ENCODE measurements at regions not wholly inside any gene's neighbourhood (a gene's known extent, or its start where the extent isn't known, plus 50 kb on each side); places are given as distances from the start of the nearest gene placed in this dataset.

DNA sequence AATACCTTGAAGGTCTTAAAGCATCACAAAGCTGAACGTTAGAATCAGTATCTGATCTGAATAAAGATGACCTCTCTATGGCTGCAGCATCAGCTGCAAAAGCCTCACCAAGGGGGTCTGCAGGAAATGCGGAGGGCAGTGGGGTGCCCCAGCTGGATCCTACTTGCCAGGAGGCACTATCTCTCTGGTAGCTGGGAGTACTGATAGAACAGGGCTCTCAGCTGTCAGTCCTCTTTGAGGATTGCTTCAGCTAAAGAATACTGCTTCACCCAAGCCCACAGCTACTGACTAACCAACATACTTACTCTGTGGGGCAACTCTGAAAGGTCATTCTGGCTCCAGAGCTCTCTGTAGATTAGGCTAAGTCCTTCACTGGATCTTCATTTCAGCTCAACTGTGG is 112.5 kb upstream of the ZFP42 start:
- Histone ChIP-seq H3K18ac (ENCODE audit: low read depth, low read length) (no peak overlapping the region), H2AK9ac (replicated peaks; ENCODE audit: low read depth, low read length, poor library complexity) (no peak overlapping the region), H3K9me3 (ENCODE audit: control insufficient read depth, insufficient read depth, low read length) (no peaks in the 10 kb centered on the region), H4K5ac (ENCODE audit: low read depth, low read length) (no peak overlapping the region), H3K9ac (ENCODE audit: low read depth, low read length) (no peak overlapping the region), H2BK120ac (ENCODE audit: low read depth, low read length) (no peak overlapping the region), H2AK5ac (ENCODE audit: low read depth, low read length) (no peak overlapping the region), H3K56ac (ENCODE audit: extremely low read depth, insufficient read depth, low read length) (no peak overlapping the region), H3K79me1 (ENCODE audit: low read depth in 1 of 2, low read length in 2 of 2) (no peaks in the 10 kb centered on the region), H3K14ac (replicated peaks; ENCODE audit: low read depth, low read length) (no peak overlapping the region), H3K4me1 (ENCODE audit: control insufficient read depth, insufficient read depth, low read length) (no peaks in the 10 kb centered on the region), H3K23ac (ENCODE audit: low read depth, low read length) (no peak overlapping the region), H4K91ac (ENCODE audit: insufficient read depth, low read depth, low read length) (no peak overlapping the region), H3K4ac (ENCODE audit: low read depth, low read length) (no peak overlapping the region), H2BK5ac (ENCODE audit: low read depth, low read length, poor library complexity, severe bottlenecking) (no peak overlapping the region), H2BK15ac (ENCODE audit: low read depth, low read length) (no peak overlapping the region), H3K27ac (ENCODE audit: insufficient read depth, low read length) (no peak overlapping the region), H2AFZ (replicated peaks; ENCODE audit: low read length, poor library complexity) (no peak overlapping the region), H4K20me1 (ENCODE audit: insufficient read depth, low read length) (no peaks in the 10 kb centered on the region), H3K27me3 (ENCODE audit: control insufficient read depth, insufficient read depth, low read length) (no peaks in the 10 kb centered on the region), H4K8ac (ENCODE audit: low read depth in 2 of 2, low read length in 2 of 2) (no peak overlapping the region), H3K9me1 (ENCODE audit: insufficient read depth, low read length) (no peaks in the 10 kb centered on the region), H2BK20ac (ENCODE audit: low read depth, low read length) (no peak overlapping the region), H3K36me3 (ENCODE audit: control insufficient read depth, insufficient read depth, low read length) (no peaks in the 10 kb centered on the region), H3K4me3 (ENCODE audit: insufficient read depth, low read depth, low read length) (no peak overlapping the region), H3K4me2 (ENCODE audit: low read depth, low read length) (no peak overlapping the region)
- TF ChIP-seq RCOR1 (IDR thresholded peaks at IDR 0.05; ENCODE audit: insufficient replicate concordance, low read length) (no peak), MAZ (IDR thresholded peaks at IDR 0.05; ENCODE audit: borderline replicate concordance, low read depth, low read length) (no peak), MAFK (IDR thresholded peaks at IDR 0.05; ENCODE audit: low read depth, low read length) (no peak), SMC3 (IDR thresholded peaks at IDR 0.05; ENCODE audit: low read depth, low read length) (no peak), CHD1 (IDR thresholded peaks at IDR 0.05; ENCODE audit: low read depth, low read length) (no peak), CEBPB (IDR thresholded peaks at IDR 0.05; ENCODE audit: low read depth, low read length) (no peak)
- TF ChIP-seq, protein P1, sequence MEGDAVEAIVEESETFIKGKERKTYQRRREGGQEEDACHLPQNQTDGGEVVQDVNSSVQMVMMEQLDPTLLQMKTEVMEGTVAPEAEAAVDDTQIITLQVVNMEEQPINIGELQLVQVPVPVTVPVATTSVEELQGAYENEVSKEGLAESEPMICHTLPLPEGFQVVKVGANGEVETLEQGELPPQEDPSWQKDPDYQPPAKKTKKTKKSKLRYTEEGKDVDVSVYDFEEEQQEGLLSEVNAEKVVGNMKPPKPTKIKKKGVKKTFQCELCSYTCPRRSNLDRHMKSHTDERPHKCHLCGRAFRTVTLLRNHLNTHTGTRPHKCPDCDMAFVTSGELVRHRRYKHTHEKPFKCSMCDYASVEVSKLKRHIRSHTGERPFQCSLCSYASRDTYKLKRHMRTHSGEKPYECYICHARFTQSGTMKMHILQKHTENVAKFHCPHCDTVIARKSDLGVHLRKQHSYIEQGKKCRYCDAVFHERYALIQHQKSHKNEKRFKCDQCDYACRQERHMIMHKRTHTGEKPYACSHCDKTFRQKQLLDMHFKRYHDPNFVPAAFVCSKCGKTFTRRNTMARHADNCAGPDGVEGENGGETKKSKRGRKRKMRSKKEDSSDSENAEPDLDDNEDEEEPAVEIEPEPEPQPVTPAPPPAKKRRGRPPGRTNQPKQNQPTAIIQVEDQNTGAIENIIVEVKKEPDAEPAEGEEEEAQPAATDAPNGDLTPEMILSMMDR (conservative IDR thresholded peaks at IDR 0.05; ENCODE audit: low read depth, low read length): no peak
- TF ChIP-seq, protein P2, sequence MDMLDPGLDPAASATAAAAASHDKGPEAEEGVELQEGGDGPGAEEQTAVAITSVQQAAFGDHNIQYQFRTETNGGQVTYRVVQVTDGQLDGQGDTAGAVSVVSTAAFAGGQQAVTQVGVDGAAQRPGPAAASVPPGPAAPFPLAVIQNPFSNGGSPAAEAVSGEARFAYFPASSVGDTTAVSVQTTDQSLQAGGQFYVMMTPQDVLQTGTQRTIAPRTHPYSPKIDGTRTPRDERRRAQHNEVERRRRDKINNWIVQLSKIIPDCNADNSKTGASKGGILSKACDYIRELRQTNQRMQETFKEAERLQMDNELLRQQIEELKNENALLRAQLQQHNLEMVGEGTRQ (IDR thresholded peaks at IDR 0.05; ENCODE audit: low read depth, low read length): no peak
- no peak for DNase-seq
- POLR2A ChIA-PET (ENCODE audit: unreplicated experiment): no interaction called here
- intact Hi-C loops (cut with micrococcal nuclease): no loop called here
- BruUV-seq (replicated peaks): no TSS peak
- dilution Hi-C loops (cut with HindIII; ENCODE audit: low sequenced_read_pairs, unreplicated experiment): no loop called here
- in situ Hi-C loops (cut with MboI; ENCODE audit: low sequenced_read_pairs): no loop called here
- 57% methylated on average over 1 of the region's 2 CpGs; no CpG with 5 or more reads in 1 of the 2 experiments for WGBS, 2 experiments (ENCODE audit: extremely low coverage in 2 of 2, insufficient read length in 1 of 2)
- CTCF ChIA-PET: no interaction called here
- no peak for ATAC-seq (ENCODE audit: low read depth)
